ENCODE measurements at regions not wholly inside any gene's neighbourhood (a gene's known extent, or its start where the extent isn't known, plus 50 kb on each side); places are given as distances from the start of the nearest gene placed in this dataset.

DNA sequence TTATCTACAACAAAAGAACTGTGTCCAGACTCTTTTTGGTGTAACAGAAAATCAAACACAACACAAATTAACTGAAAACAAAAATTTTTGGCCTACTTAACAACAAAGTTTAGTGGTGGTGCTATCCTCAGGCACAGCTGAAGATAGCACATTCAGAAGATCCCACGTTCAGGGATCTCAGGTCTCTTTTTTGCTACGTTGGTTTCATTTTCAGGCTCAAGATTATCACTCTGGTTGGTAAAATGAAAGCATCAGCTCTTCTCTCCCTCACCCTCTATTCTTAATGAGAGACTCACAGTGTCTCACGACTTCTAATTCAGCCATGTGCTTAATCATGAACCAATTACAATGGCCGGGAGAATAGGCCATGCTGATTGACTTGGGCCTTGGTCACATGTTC, 146.9 kb upstream of the PTPRG start:
- TF ChIP-seq CTCF (conservative IDR thresholded peaks at IDR 0.05; ENCODE audit: low read depth in 2 of 2) = no peak
- TF ChIP-seq EZH2 (IDR thresholded peaks at IDR 0.05; ENCODE audit: low read depth, unreplicated experiment) = no peak
- no peak for TF ChIP-seq POLR2AphosphoS5 (IDR thresholded peaks at IDR 0.05; ENCODE audit: low read depth)
- no peak for TF ChIP-seq JUNB (IDR thresholded peaks at IDR 0.05; ENCODE audit: unreplicated experiment)
- TF ChIP-seq EZH2phosphoT487 (IDR thresholded peaks at IDR 0.05; ENCODE audit: unreplicated experiment) = no peak
- TF ChIP-seq REST (IDR thresholded peaks at IDR 0.05; ENCODE audit: unreplicated experiment) = no peak
- TF ChIP-seq STAT1 (IDR thresholded peaks at IDR 0.05; ENCODE audit: unreplicated experiment) = no peak
- TF ChIP-seq, protein P1, sequence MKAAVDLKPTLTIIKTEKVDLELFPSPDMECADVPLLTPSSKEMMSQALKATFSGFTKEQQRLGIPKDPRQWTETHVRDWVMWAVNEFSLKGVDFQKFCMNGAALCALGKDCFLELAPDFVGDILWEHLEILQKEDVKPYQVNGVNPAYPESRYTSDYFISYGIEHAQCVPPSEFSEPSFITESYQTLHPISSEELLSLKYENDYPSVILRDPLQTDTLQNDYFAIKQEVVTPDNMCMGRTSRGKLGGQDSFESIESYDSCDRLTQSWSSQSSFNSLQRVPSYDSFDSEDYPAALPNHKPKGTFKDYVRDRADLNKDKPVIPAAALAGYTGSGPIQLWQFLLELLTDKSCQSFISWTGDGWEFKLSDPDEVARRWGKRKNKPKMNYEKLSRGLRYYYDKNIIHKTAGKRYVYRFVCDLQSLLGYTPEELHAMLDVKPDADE (IDR thresholded peaks at IDR 0.05) = no peak
- TF ChIP-seq CREB1 (CRISPR knock-in tag; IDR thresholded peaks at IDR 0.05; ENCODE audit: low read depth) = no peak
